ENCODE measurements at regions not wholly inside any gene's neighbourhood (a gene's known extent, or its start where the extent isn't known, plus 50 kb on each side); places are given as distances from the start of the nearest gene placed in this dataset.

- TF ChIP-seq CTCF (IDR thresholded peaks at IDR 0.05), result no peak
- no peak for TF ChIP-seq MAX (IDR thresholded peaks at IDR 0.05; ENCODE audit: low read depth)
- no peak for TF ChIP-seq SMC3 (IDR thresholded peaks at IDR 0.05; ENCODE audit: low read depth, low read length)
- no peak for TF ChIP-seq EP300 (IDR thresholded peaks at IDR 0.05; ENCODE audit: borderline replicate concordance in 1 of 2, low read depth in 1 of 2, low read length in 1 of 2)
- no peak for TF ChIP-seq ELF1 (IDR thresholded peaks at IDR 0.05)
- no peak for TF ChIP-seq GATA2 (CRISPR knock-in tag; IDR thresholded peaks at IDR 0.05)
Observed at GRCh38 chr4:104211657-104212056, 283.0 kb downstream of the CXXC4 start.

All from SK-N-SH (cell line).